ENCODE measurements at regions not wholly inside any gene's neighbourhood (a gene's known extent, or its start where the extent isn't known, plus 50 kb on each side); places are given as distances from the start of the nearest gene placed in this dataset.

GRCh38 chr14:49959822-49960408 lies 67.0 kb downstream of the ARF6 start:
- Histone ChIP-seq H3K27me3 (ENCODE audit: insufficient read depth, low read length) (no peaks in the 10 kb centered on the region), H3K4me2 (ENCODE audit: low read length) (peak overlapping the region; percentile 16), H3K9me3 (ENCODE audit: control insufficient read depth in 1 of 2, insufficient read depth in 1 of 2, low read depth in 1 of 2, low read length in 2 of 2) (no peaks in the 10 kb centered on the region), H2AFZ (ENCODE audit: low read depth, low read length, poor library complexity, severe bottlenecking) (no peak overlapping the region), H3K27ac (ENCODE audit: low read depth, low read length) (no peak overlapping the region), H4K20me1 (ENCODE audit: insufficient read depth) (no peaks in the 10 kb centered on the region), H3K9ac (ENCODE audit: low read length) (no peak overlapping the region), H3K4me1 (ENCODE audit: control insufficient read depth in 1 of 2, insufficient read depth in 2 of 2, low read length in 2 of 2) (peaks cover 23 to 41% of the 10 kb centered on the region in 2 experiments), H3K9me2 (ENCODE audit: insufficient read depth) (no peaks in the 10 kb centered on the region), H3K79me2 (ENCODE audit: insufficient read depth, low read length) (no peaks in the 10 kb centered on the region), H3K4me3 (replicated peaks in 1 of 2; ENCODE audit: low read depth in 1 of 2, low read length in 2 of 2) (no peak overlapping the region), H3K36me3 (ENCODE audit: control insufficient read depth in 1 of 2, insufficient read depth in 2 of 2, low read length in 2 of 2) (no peaks in the 10 kb centered on the region)
- POLR2A ChIA-PET, result no interaction called here
- DNase-seq (ENCODE audit: low read depth, low spot score) (no peak), ATAC-seq (0 out of 2 replicates have a peak, but pooled peaks have one; percentile 44)
- TF ChIP-seq POLR2AphosphoS5 (IDR thresholded peaks at IDR 0.05; ENCODE audit: low read depth, low read length) (no peak), EZH2 (IDR thresholded peaks at IDR 0.05) (no peak), ZBTB33 (IDR thresholded peaks at IDR 0.05; ENCODE audit: extremely low read depth, insufficient replicate concordance, low read length) (no peak), SRF (IDR thresholded peaks at IDR 0.05; ENCODE audit: low read depth) (no peak), EGR1 (IDR thresholded peaks at IDR 0.05; ENCODE audit: low read depth) (no peak), SP1 (IDR thresholded peaks at IDR 0.05; ENCODE audit: low read depth) (no peak), CBX3 (IDR thresholded peaks at IDR 0.05; ENCODE audit: low read depth) (no peak), ELF1 (IDR thresholded peaks at IDR 0.05; ENCODE audit: borderline replicate concordance, low read depth) (no peak)
- TF ChIP-seq, protein P1, sequence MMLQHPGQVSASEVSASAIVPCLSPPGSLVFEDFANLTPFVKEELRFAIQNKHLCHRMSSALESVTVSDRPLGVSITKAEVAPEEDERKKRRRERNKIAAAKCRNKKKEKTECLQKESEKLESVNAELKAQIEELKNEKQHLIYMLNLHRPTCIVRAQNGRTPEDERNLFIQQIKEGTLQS (IDR thresholded peaks at IDR 0.05), result no peak
- TF ChIP-seq, protein P2, sequence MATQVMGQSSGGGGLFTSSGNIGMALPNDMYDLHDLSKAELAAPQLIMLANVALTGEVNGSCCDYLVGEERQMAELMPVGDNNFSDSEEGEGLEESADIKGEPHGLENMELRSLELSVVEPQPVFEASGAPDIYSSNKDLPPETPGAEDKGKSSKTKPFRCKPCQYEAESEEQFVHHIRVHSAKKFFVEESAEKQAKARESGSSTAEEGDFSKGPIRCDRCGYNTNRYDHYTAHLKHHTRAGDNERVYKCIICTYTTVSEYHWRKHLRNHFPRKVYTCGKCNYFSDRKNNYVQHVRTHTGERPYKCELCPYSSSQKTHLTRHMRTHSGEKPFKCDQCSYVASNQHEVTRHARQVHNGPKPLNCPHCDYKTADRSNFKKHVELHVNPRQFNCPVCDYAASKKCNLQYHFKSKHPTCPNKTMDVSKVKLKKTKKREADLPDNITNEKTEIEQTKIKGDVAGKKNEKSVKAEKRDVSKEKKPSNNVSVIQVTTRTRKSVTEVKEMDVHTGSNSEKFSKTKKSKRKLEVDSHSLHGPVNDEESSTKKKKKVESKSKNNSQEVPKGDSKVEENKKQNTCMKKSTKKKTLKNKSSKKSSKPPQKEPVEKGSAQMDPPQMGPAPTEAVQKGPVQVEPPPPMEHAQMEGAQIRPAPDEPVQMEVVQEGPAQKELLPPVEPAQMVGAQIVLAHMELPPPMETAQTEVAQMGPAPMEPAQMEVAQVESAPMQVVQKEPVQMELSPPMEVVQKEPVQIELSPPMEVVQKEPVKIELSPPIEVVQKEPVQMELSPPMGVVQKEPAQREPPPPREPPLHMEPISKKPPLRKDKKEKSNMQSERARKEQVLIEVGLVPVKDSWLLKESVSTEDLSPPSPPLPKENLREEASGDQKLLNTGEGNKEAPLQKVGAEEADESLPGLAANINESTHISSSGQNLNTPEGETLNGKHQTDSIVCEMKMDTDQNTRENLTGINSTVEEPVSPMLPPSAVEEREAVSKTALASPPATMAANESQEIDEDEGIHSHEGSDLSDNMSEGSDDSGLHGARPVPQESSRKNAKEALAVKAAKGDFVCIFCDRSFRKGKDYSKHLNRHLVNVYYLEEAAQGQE (IDR thresholded peaks at IDR 0.05; ENCODE audit: low read depth), result no peak
- RAD21 ChIA-PET (ENCODE audit: low non-redundant PET in 1 of 2, low total read pairs in 2 of 2, uncharacterized antibody in 2 of 2, unreplicated experiment in 2 of 2), result no interaction called here
- intact Hi-C loops (cut with micrococcal nuclease), result no loop called here
- no TSS peak for BruUV-seq (replicated peaks)
- CTCF ChIA-PET, result no interaction called here
